A204.1 (cell line): ENCODE measurements at regions not wholly inside any gene's neighbourhood (a gene's known extent, or its start where the extent isn't known, plus 50 kb on each side); places are given as distances from the start of the nearest gene placed in this dataset.
"Not testable (repeated sequence)": the region's sequence is repeated elsewhere in the genome, so short reads cannot be mapped to it uniquely, and the experiment has no call there.

Experiments used
- FAIRE-seq: peaks from 2 replicates; lab custom pipeline; 2012; peaks lifted over from hg19 to GRCh38; lab: Jason Lieb, UNC

DNA sequence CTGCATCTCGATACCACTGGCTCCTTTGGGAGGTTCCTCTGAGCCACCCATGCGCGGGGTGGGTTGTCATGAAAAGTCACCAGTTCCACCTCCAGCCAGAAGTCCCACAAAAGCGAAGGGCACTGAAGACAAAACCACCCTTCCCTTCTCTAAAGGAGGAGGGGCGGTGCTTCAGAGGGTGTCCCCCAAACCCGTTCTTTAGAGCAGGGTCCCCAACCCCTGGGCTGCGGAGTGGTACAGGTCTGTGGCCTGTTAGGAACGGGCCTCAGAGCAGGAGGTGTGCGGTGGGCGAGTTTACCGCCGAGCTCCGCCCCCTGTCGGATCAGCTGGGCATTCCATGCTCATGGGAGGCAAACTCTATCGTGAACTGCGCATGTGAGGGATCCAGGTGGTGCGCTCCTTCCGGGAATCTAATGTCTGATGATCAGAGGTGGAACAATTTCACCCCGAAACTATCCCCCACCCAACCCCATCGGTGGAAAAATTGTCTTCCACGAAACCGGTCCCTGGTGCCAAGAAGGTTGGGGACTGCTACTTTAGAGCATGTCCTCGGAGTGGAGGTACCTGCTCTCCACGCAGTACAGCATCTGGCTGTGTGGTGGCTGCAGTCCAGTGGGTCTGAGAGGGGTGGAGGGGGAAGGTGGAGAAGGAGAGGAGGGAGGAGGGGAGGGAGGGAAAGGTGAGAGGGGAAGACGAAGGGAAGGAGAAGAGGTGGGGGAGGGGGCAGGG is 72.9 kb upstream of the SEPTIN5 start:
- no peak for FAIRE-seq

DNA sequence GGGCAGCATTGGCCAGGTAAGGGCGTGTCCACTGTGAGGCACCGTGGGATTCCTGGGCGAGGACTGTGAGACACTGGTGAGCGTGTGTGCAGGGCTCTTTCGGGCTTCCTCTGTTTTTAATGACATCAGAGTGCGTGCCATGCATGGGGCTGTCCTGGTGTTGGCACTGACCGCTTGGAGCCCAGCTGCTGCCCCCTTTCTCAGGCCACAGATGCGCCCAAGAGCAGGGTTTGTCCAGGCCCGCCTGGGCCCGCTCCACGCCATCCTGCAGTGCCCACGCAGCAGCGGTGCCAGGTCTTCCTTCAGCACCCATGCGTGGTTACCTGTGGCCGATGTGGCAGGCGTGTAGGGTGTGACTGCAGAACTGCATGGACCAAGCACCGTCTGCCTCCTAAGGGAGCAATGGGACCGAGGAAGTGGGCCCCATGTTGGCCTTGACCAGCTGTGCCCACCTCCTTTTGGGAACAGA is 72.3 kb upstream of the SEPTIN5 start:
- no peak for FAIRE-seq

DNA sequence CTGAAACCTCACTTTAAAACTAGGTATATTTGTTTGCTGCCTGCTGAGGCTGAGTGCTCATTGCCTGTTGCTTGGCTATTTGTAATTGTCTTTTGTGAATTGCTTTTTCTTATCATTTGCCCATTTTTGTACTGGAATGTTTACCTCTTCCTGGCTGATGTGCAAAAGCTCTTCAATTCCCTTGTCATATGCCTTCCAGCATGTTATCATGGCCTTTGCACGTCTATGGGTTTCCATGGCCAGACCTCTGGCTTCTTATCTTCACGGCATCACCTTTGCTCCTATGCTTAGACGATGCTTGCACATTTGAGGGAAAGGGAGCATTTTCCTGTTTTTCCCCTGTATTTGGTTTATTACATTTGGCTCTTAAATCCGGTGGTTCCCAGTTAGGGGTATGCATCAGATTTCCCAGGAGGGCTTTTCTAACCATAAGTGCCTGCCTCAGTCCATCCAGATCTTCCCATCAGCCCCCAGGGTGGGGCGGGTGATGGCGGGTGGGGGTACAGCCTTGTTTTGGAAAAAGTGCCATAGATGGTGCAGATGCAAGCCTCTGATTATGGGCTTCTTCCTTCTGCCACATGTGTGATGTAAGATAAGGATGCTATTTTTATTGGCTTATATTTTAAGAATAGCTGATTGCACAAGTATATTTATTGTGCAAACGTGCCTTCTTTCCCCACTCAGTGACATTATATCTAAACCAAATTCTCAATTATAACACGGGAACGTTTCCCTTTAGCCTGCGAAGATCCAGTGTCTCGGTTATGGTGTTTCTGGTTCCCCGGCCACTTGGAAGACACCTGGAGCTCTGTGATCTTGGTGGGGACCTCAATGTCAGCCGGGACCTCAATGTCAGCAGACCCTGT is 70.6 kb upstream of the SEPTIN5 start:
- FAIRE-seq = no peak

DNA sequence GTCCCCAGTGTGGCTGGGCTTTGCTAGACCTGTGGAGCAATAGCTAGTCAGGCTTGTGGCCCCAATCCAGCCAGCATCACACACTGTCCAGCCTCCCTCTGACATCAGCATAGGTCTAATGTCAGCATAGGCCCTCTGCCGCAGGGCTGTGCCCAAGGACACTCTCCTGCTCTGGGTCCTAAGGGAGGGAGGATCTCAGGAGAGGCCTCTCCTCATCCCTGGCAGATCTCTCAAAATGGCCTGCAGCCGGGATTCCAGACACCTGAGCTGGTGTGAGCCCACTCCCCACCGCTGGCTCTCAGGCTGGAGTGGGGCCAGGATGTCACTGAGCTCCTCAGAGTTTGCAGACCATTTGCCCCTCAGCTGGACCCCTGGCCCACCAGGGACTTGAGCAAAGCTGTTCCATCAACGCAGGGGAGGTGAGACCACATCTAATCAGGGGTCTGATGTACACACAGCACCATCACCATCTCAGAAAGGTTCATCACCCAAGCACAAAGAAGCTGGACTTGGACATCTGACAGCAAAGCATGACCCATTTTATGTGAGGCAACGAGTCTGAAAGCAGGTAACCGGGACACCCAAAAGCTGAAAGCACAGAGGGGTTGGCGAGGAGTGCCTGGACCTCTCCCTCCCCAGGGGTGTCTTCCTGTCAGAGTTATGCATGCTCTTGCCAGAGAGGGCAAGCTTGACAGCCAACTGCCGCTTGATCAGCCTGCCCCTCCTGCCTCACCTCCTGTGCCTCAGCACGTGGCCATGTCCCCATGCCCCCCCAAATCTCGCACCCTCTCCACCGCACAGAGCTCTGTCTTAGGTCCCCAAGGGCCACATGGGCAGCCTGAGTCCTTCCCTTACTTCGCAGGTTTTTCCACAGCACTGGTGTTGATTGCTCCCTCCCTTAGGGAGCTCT is 69.7 kb upstream of the SEPTIN5 start:
- FAIRE-seq = no peak

DNA sequence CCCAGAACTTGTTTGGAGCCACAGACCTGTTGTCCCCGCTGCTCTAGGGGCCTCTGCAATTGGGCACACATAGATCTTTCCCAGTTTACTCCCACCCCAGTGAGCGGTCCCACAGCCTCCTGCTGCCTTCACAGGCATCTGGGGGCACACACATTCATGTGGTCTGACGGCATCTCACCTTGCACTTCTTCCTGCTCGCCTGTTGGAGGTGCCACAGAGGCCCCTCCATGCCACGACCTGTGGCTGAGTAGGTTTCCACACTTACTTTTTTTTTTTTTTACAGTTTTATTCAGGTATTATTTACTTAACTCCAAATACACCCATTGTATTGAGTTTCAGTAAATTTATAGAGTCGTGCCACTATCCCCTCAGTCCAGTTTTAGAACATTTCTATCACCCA is 68.9 kb upstream of the SEPTIN5 start:
- no peak for FAIRE-seq

DNA sequence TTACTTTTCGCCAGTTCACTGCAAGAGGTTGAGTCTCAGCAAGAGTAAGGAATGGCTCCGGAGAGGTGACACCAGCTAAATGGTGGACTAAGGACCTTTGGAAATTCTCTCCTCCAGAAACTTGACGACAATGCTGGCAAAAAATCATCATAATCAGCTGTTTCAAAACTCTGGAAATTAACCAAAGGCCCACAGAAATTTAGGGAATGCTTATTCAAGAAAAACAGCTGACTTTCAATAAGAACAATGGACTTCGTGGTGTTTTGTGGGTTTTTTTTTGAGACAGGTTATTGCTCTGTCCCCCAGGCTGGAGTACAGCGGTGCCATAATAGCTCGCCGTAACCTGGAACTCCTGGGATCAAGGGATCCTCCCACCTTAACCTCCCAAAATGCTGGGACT is 68.4 kb upstream of the SEPTIN5 start:
- FAIRE-seq = no peak

DNA sequence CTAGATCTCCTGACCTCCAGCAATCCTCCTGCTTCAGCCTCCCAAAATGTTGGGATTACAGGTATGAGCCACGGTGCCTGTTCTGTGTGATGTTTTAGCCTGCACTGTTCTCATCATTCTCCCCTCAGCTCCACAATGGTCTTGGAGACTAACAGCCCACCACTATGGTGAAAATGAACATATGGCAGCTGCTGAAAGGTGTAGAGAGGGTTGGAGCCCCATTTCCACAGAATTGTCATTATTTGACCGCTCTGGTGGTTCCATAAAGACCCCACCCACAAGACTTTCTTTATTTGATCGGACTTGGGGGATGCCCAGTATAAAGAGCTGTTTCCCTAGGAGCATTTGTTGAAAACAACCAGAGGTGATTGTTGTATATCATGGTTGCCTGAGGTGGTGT is 67.9 kb upstream of the SEPTIN5 start:
- FAIRE-seq = no peak

DNA sequence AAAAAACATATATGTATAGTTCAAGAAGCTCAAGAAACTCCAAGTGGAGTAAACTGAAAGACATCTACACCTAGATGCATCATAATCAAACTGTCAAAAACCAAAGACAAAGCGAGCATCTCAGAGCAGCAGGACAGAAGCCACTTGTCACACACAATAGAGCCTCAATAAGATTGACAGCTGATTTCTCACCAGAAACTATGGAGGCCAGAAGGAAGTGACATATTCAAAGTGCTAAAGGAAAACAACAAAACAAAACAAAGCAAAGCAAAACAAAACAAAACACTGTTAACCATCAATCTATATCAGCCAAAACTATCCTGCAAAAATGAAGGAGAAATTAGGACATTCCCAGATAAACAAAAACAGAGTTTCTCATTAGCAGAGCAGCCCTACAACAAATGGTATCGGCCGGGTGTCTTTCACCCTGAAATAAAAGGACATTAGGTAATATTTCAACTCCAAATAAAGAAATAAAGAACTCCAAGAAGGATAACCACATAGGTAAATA is 65.8 kb upstream of the SEPTIN5 start:
- FAIRE-seq = no peak

DNA sequence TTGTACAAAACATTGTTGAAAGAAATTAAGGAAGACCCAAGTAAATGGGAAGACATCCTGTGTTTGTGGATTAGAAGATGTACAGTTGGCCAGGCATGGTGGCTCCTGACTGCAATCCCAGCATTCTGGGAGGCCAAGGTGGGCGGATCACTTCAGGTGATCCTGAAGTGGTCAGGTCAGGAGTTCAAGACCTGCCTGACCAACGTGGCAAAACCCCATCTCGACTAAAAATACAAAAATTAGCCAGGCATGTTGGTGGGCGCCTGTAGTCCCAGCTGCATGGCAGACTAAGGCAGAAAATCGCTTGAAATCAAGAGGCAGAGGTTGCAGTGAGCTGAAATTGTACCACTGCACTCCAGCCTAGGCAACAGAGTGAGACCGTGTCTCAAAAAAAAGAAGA is 62.0 kb upstream of the SEPTIN5 start:
- FAIRE-seq = no peak

DNA sequence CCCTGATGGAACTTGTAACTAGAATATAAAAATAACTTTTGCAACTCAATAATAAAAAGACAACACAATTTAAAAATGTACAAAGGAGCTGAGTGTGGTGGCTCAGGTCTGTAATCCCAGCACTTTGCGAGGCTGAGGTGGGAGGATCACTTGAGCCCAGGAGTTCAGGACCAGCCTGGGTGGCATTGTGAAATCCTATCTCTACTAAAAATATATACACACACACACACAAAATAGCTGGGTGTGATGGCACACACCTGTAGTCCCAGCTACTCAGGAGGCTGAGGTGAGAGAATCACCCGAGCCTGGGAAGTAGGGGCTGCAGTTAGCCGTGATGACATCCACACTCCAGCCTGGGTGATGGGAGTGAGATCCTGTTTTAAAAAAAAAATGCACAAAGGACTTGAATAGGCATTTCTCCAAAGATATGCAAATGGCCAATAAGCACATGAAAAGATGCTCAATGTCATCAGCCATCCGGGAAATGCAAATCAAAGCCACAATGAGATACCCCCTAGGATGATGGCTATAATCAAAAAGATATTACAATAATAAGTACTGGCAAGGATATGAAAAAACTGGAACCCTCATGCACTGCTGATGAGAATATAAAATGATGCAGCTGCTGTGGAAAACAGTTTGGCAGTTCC is 59.8 kb upstream of the SEPTIN5 start:
- FAIRE-seq = no peak

DNA sequence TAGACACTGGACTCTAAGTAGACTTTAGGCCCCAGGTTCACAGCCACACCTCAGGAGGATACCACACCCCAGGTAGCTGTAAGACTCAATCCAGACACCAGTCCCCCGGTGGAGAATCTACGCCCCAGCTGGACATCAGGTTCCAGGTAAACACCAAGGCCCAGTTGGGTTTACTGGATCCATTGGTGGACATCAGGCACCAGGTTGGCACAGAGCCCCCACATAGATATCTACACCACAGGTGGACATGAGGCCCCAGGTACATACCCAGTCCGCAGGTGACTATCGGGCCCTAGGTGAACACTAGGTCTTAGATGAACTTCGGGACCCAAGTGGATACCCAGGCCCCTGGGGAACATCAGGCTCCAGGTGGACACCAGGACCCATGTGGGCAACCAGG is 58.9 kb upstream of the SEPTIN5 start:
- FAIRE-seq = no peak

DNA sequence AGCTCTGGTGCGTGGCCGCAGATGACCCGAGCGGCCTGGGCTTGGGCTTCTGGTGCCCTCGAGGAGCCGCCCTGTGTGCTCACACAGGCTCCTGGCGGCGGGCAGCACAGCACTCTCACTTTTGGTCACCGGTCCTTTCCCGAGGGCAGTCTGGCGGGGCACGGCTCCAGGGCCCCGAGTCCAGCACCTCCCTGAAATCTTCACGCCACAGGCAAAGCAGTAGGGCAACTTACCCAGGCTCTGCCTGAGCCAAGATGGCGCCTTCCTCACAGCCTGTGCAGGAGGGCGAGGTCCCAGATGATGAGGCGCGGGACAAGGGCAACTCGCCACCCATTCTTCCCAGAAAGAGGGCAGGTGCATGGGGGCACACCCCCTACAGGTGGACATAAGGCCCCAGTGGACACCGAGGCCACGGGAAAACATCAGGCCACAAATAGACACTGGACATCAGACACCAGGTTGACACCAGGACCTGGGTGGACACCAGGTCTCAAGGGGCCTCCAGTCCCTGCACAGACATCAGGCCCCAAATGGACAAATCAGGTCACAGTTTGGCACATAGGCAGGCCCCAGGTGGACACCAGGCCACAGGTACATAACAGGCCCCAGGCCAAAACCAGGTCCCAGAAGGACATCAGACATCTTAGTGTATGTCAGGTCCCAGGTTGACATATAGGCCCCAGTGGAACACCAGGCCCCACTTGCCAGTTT is 57.6 kb upstream of the SEPTIN5 start:
- FAIRE-seq = no peak

DNA sequence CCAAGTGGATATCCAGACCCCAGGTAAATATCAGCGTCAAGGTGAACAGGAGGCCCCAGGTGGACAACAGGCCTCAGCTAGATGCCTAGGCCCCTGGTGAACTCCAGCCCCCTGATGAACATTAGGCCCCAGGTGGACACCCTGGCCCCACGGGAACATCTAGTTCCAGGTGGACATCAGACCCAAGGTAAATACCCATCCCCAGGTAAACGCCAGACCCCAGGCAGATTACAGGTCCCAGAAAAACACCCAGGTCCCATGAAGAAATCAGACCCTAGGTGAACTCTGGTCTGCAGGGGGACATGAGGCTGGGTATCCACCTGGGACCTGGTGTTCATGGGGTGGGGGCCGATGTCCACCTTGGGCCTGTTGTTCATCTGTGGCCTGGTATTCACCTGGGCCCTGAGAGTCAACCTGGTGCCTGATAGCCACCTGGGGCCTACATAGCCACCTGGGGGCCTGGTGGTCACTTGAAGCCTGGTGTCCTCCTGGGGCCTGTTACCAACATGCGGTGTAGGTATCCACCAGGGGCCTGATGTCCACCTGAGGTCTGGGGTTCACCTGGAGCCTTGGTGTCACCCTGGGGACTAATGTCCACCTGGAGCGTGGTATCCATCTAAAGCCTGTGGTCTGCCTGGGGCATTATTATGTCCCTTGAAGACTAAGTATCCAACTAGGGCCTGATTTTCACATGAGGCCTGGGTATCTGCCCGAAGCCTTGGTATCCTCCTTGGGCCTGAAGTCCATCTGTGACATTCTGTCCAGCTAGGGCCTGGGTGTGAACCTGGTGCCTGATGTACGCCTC is 56.8 kb upstream of the SEPTIN5 start:
- FAIRE-seq = no peak

DNA sequence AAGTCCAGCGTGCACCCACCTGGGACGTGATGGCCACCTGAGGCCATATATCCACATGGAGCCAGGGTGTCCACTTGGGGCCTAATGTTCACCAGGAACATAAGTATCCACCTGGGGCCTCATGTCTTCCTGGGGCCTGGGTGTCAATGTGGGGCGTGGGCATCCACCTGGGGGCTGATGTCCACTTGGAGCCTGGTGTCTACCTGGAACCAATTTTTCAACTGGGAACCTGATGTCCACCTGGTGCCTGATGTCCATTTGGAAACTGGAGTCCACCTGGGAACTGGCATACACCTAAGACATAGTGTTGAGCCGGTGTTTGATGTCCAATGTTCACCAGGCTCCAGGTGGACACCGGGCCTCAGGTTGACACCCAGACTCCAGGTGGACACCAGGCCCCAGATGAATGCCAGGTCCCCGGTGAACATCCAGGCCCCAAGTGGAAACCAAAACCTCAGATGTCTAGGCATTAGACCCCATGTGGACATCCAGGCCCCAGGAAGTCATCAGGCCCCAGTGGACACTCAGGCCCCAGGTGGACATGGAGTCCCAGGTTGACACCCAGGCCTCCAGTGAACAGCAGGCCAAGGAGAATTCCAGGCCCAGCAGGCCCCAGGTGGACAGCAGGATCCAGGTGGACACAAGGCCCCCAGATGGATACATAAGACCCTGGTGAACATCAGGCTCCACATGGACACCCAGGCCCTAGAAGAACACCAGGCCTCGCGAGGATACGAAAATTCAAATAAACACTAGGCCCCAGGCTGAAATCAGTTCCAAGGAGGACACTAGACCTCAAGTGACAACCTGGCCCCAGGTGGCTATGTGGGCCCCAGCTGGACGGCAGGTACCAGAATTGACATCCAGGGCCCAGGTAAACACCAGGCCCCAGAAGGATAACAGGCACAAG is 56.0 kb upstream of the SEPTIN5 start:
- no peak for FAIRE-seq

DNA sequence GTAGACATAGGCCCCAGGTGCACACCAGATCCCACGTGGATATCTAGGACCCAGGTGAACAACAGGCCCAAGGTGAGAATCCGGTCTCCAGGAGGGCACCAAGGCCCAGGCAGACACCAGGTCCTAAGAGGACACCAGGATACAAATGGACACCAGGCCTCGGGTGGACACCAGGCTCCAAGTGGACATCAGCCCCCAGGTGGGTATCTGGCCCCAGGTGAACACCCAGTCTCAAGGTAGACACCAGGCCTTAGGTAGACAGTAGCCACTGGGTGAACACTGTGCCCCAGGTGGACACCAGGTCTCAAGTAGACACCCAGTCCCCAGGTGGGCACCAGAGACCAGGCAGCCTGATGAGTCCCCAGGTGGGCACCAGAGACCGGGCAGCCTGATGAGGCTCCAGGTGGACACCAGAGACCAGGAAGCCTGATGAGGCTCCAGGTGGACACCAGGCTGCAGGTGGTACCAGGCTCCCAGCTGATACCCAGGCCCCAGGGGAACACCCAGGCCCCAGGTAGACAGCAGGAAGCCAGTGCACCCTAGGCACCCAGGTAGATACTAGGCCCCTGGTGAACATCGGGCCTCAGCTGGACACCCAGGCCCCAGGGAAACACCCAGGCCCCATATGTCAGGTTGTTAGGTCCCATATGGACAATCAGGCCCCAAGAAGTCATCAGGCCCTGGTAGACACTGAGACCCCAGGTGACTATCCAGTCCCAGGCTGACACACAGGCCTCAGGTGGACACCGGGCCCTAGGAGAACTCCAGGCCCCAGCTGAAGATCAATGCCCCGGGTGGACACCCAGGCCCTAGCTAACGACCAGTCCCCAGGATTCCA is 55.1 kb upstream of the SEPTIN5 start:
- FAIRE-seq = no peak

DNA sequence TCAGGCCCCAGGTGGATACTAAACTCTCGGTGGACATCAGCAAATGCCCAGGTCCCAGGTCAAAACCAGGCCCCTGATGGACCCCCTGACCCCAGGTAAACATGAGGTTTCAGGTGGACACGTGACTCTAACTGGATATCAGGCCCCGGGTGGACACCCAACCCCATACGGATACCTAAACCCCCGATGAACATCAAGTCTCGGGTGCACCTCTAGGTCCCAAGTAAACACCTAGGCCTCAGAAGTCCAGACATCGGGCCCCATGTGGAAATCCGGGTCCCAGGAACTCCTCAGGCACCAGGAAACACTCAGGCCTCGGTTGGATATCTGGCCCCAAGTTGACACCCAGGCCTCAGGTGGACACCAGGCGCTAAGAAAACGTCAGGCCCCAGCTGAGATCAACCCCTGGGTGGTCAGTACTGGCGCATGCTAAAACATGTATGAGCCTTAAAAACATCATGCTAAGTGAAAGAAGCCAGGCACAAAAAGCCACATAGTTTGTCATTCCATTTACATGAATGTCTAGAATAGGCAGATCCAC is 54.4 kb upstream of the SEPTIN5 start:
- no peak for FAIRE-seq

DNA sequence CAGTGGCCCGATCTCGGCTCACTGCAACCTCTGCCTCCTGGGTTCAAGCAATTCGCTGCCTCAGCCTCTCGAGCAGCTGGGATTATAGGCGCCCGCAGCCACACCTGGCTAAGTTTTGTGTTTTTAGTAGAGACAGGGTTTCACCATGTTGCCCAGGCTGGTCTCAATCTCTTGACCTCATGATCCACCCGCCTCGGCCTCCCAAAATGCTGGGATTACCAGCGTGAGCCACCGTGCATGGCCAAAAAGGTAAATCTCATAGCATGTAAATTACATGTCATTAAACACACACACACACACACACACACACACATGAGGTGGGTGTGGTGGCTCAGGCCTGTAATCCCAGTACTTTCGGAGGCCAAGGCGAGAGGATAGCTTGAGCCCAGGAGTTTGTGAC is 53.7 kb upstream of the SEPTIN5 start:
- FAIRE-seq = not testable (repeated sequence)

DNA sequence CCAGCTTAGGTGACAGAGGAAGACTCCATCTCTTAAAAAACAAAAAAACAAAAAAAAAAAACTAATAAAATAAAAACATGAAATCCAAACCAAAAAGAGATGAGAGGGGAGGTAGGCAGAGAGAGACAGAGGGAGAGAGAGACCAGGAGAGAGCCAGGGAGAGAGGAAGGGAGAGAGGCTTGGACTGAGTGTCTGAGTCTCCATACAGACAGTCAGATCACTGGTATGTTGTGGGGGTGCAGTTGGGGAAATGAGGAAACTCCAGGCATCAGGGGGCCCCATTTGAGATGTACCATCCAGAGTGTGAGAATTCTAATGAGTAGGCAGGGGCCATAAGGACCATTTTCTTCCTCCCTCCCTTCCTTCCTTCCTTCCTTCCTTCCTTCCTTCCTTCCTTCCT is 53.1 kb upstream of the SEPTIN5 start:
- FAIRE-seq = no peak
